GM23248 (cell line): ENCODE measurements at regions not wholly inside any gene's neighbourhood (a gene's known extent, or its start where the extent isn't known, plus 50 kb on each side); places are given as distances from the start of the nearest gene placed in this dataset.

Experiments
- DNase-seq: peaks from one replicate; pipeline ENCODE4 v3.0.0-alpha.2; 2015
- H2AFZ ChIP-seq: fragments of 200-600 bp; sonication (generic); 2 replicates; pipeline ENCODE4 v1.6.1; 2016; ENCODE audit warnings: antibody characterized with exemption
- H3F3A ChIP-seq: fragments of 200-600 bp; sonication (generic); 2 replicates; pipeline ENCODE4 v1.6.1; 2016; ENCODE audit warnings: mild to moderate bottlenecking, antibody characterized with exemption, mixed run types; ENCODE audit not compliant: insufficient read depth
- H3K27ac ChIP-seq: fragments of 200-600 bp; sonication (generic); 2 replicates; pipeline ENCODE4 v1.5.1; 2016; ENCODE audit warnings: mild to moderate bottlenecking
- H3K27me3 ChIP-seq: fragments of 200-600 bp; sonication (generic); replicated peaks from 2 replicates; pipeline ENCODE4 v1.6.1; 2016; ENCODE audit warnings: mild to moderate bottlenecking; ENCODE audit not compliant: insufficient read depth
- H3K36me3 ChIP-seq: fragments of 200-600 bp; sonication (generic); 2 replicates; pipeline ENCODE4 v1.6.1; 2016; ENCODE audit warnings: low read depth, mild to moderate bottlenecking
- H3K4me1 ChIP-seq: fragments of 200-600 bp; sonication (generic); 2 replicates; pipeline ENCODE4 v1.6.1; 2016; ENCODE audit warnings: mild to moderate bottlenecking; ENCODE audit not compliant: insufficient read depth
- H3K4me2 ChIP-seq: fragments of 200-600 bp; sonication (generic); one replicate; pipeline ENCODE4 v1.6.1; 2016; ENCODE audit warnings: mild to moderate bottlenecking; ENCODE audit not compliant: unreplicated experiment
- H3K4me3 ChIP-seq: fragments of 200-600 bp; sonication (generic); 2 replicates; pipeline ENCODE4 v1.5.1; 2016; ENCODE audit warnings: mild to moderate bottlenecking
- H3K79me2 ChIP-seq: fragments of 200-600 bp; sonication (generic); 2 replicates; pipeline ENCODE4 v1.6.1; 2016; ENCODE audit warnings: mild to moderate bottlenecking; ENCODE audit not compliant: insufficient read depth
- H3K9ac ChIP-seq: fragments of 200-600 bp; sonication (generic); 2 replicates; pipeline ENCODE4 v1.6.1; 2016; ENCODE audit warnings: mild to moderate bottlenecking
- H3K9me2 ChIP-seq: fragments of 200-600 bp; sonication (generic); 2 replicates; pipeline ENCODE4 v1.6.1; 2016; ENCODE audit warnings: mixed run types, mild to moderate bottlenecking, moderate library complexity; ENCODE audit not compliant: insufficient read depth
- H3K9me3 ChIP-seq: fragments of 200-600 bp; sonication (generic); one replicate; pipeline ENCODE4 v1.6.1; 2017; ENCODE audit warnings: low read depth
- H4K20me1 ChIP-seq: fragments of 200-600 bp; sonication (generic); 2 replicates; pipeline ENCODE4 v1.6.0; 2016; ENCODE audit not compliant: insufficient read depth
- EZH2 ChIP-seq: fragments of 200-600 bp; sonication (generic); IDR thresholded peaks from 2 replicates; pipeline ENCODE4 v1.6.1; 2018; ENCODE audit warnings: antibody characterized with exemption, mild to moderate bottlenecking; ENCODE audit not compliant: insufficient read depth, poor library complexity, severe bottlenecking
- EZH2phosphoT487 ChIP-seq: fragments of 200-600 bp; sonication (generic); IDR thresholded peaks from 2 replicates; pipeline ENCODE4 v1.6.1; 2018; ENCODE audit warnings: antibody characterized with exemption, moderate library complexity, mild to moderate bottlenecking, low read depth; ENCODE audit not compliant: insufficient read depth
- WGBS, 2 experiments: methylation state at CpG; one replicate each; pipeline ENCODE4 v1.1.6; 2015 to 2017; ENCODE audit warnings: low lambda C conversion rate in 2 of 2, low coverage in 1 of 2; ENCODE audit errors: missing lambda C conversion rate in 2 of 2; 5-methylcytosine and 5-hydroxymethylcytosine counted together
- in situ Hi-C: fragments of 300-500 bp; cut with MboI; formaldehyde crosslinking; loops from 2 replicates; pipeline ENCODE4 v1.15.0; 2020

DNA sequence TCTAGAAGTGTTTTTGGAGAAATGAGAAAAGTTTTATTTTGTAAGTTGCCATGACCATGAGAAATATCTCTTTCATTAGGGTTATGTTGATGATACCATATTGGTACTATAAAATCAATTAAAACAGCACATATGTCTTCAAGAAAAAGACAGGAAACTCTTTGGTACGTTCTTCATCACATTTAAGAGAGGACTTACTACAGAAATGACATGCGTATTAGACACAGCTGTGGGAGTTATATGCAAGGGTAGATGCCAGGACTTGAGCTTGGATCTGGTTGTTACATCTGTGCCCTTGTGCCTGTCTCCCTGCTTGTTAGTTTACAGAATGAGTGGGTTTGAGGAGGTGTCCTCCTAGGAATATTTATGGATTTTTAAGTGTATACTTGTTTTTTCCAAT, 103.4 kb upstream of the P2RY1 start:
- no peak overlapping the region for H3K9ac ChIP-seq
- WGBS, 2 experiments: 48 to 51% methylated on average over 2 of the region's 2 CpGs
- no peaks in the 10 kb centered on the region for H3K9me3 ChIP-seq
- no peaks in the 10 kb centered on the region for H3K27me3 ChIP-seq
- no peak overlapping the region for H2AFZ ChIP-seq
- H3K4me1 ChIP-seq: no peaks in the 10 kb centered on the region
- no peaks in the 10 kb centered on the region for H3K9me2 ChIP-seq
- H3K27ac ChIP-seq: no peak overlapping the region
- no peaks in the 10 kb centered on the region for H4K20me1 ChIP-seq
- no peak overlapping the region for H3K4me2 ChIP-seq
- no peaks in the 10 kb centered on the region for H3F3A ChIP-seq
- H3K36me3 ChIP-seq: no peaks in the 10 kb centered on the region
- H3K4me3 ChIP-seq: no peak overlapping the region
- no peak for TF ChIP-seq EZH2phosphoT487
- TF ChIP-seq EZH2: no peak
- H3K79me2 ChIP-seq: no peaks in the 10 kb centered on the region
- DNase-seq: no peak
- in situ Hi-C loops: no loop called here

DNA sequence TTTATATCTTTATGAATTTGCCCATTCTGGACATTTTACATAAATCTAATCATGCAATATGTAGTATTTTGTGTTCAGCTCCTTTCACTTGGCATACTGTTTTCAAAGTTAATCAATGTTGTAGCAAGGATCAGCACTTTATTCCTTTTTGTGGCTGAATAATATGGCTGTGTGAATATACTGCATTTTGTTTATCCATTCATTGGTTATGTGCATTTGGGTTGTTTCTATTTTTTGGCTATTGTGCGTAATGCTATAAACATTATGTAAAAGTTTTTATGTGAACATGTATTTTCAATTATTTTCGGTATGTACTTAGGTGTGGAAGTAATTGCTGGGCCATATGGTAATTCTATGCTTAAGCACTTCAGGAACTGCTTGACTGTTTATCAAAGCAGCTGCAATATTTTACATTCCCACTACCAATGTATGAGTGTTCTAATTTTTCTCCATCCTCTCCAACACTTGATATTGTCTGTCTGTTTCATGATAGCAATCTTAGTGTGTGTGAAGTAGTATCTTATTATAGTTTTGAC, 101.3 kb upstream of the P2RY1 start:
- 92% methylated on average over 2 of the region's 2 CpGs for WGBS, 2 experiments
- Histone ChIP-seq H3K4me1 (peaks cover 14% of the 10 kb centered on the region), H3K27ac (no peak overlapping the region), H3K36me3 (no peaks in the 10 kb centered on the region), H3K79me2 (no peaks in the 10 kb centered on the region), H3K27me3 (no peaks in the 10 kb centered on the region), H3K4me3 (no peak overlapping the region), H3K9me2 (no peaks in the 10 kb centered on the region), H4K20me1 (no peaks in the 10 kb centered on the region), H3K9me3 (no peaks in the 10 kb centered on the region), H3K4me2 (no peak overlapping the region), H3K9ac (no peak overlapping the region), H2AFZ (no peak overlapping the region), H3F3A (peaks cover 4% of the 10 kb centered on the region; the same call in 1 of the 2 replicates)
- in situ Hi-C loops: no loop called here
- DNase-seq: no peak
- TF ChIP-seq EZH2 (no peak), EZH2phosphoT487 (no peak)

DNA sequence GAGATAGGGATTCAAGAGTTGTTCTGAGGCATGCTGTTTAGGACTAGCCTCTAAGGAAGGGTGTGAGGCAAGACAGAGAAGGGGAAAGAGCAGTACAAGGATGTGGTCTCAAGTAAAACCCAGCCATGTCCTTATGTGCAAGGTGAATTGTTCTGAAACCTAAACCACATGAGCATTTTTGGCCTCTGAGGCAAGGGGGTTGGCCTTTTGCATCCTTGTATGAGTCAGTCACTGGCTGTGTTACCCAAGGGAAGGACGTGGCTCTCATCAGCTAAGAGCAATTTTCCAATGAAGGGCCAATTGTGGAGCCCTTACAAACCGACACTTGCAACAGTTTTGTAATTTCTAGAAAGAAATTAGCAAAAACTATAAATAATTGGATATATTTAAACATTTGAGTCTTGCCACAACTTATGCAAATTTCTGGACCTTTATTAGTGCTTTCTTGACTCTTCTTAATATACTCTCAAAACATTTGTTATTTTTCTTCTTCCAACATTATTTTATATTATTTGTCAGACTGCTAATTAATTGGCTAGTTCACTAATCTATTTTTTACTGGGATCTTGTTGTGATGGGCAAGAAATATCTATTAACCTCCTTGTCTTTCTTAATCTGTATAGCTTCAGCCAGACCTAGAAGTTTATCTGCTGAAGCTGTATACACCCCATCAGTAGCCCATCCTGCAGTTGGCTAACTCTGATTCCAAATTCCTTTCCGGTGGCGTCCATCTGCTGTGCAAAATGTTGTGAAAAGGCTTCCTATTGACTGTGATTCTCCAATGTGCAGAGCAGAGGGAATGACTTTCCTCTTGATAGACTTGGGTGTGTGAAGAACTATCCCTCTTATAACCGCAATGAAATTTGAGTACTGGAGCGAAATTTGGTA, 97.7 kb upstream of the P2RY1 start:
- H2AFZ ChIP-seq: no peak overlapping the region
- peaks cover 4% of the 10 kb centered on the region; the same call in 1 of the 2 replicates for H3F3A ChIP-seq
- peaks cover 15% of the 10 kb centered on the region for H3K4me1 ChIP-seq
- peak overlapping the region; percentile 13; the same call in 1 of the 2 replicates for H3K27ac ChIP-seq
- H3K27me3 ChIP-seq: no peaks in the 10 kb centered on the region
- no peak overlapping the region for H3K4me3 ChIP-seq
- H3K9ac ChIP-seq: no peak overlapping the region
- no peaks in the 10 kb centered on the region for H3K9me2 ChIP-seq
- WGBS, 2 experiments: 27 to 31% methylated on average over 6 of the region's 6 CpGs
- no peaks in the 10 kb centered on the region for H3K36me3 ChIP-seq
- H3K9me3 ChIP-seq: no peaks in the 10 kb centered on the region
- TF ChIP-seq EZH2: no peak
- in situ Hi-C loops: no loop called here
- DNase-seq: peak; percentile 91
- peak overlapping the region; percentile 1 for H3K4me2 ChIP-seq
- no peaks in the 10 kb centered on the region for H4K20me1 ChIP-seq
- H3K79me2 ChIP-seq: no peaks in the 10 kb centered on the region

DNA sequence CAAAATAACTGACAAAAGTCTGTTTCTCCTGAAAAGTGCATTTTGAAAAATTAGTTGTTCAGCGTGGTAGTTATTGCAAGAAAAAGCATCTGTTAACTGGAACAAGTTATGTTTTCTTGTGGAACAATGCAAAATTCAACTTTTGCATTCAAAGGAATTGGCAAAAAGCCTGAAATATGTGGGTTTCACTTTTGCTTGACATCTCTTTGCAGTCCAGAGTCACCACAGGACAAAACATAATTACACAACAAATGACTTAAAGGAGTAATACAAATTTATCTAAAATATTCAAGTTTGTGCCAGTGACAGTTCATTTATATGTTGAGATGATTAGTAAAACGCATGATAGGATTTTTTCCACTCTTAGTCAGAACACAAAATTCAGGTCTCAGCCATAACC, 96.3 kb upstream of the P2RY1 start:
- no peaks in the 10 kb centered on the region for H3K36me3 ChIP-seq
- no peak overlapping the region for H3K27ac ChIP-seq
- H3K4me2 ChIP-seq: peak overlapping the region; percentile 6
- no peaks in the 10 kb centered on the region for H3K9me2 ChIP-seq
- no peak overlapping the region for H2AFZ ChIP-seq
- no peaks in the 10 kb centered on the region for H4K20me1 ChIP-seq
- no peak overlapping the region for H3K9ac ChIP-seq
- peak; percentile 53 for DNase-seq
- TF ChIP-seq EZH2: no peak
- no peak for TF ChIP-seq EZH2phosphoT487
- H3K79me2 ChIP-seq: no peaks in the 10 kb centered on the region
- peaks cover 4% of the 10 kb centered on the region; the same call in 1 of the 2 replicates for H3F3A ChIP-seq
- in situ Hi-C loops: no loop called here
- H3K4me1 ChIP-seq: peaks cover 15% of the 10 kb centered on the region
- H3K4me3 ChIP-seq: no peak overlapping the region
- WGBS, 2 experiments: 11 to 18% methylated on average over 2 of the region's 2 CpGs
- H3K27me3 ChIP-seq: no peaks in the 10 kb centered on the region
- H3K9me3 ChIP-seq: no peaks in the 10 kb centered on the region
